HepG2 (cell line): ENCODE measurements at regions not wholly inside any gene's neighbourhood (a gene's known extent, or its start where the extent isn't known, plus 50 kb on each side); places are given as distances from the start of the nearest gene placed in this dataset.

Source experiments
- ATAC-seq: fragments of 200-7000 bp; cut with Tn5 transposase; 3 replicates; pipeline ENCODE4 v1.9.1; 2020; ENCODE audit warnings: mild to moderate bottlenecking, moderate library complexity
- BruUV-seq: library from RNA; stranded (reverse); fragments of 400-500 nt; replicated peaks from 2 replicates; lab custom pipeline; 2021; lab: Mats Ljungman, UMichigan
- CTCF ChIA-PET: fragments of 300-600 bp; formaldehyde crosslinking; extraction: SDS; loops from one replicate; lab custom pipeline; 2021; ENCODE audit warnings: low total read pairs, inconsistent platforms, low intra/inter-chr PET ratio; lab: Yijun Ruan, JAX
- POLR2A ChIA-PET: fragments of 350-600 bp; sonication (Branson Sonifier 250); formaldehyde crosslinking; loops from one replicate; lab custom pipeline; 2020; ENCODE audit warnings: antibody characterized with exemption, inconsistent platforms; lab: Yijun Ruan, JAX
- DNase-seq: peaks from one replicate; pipeline ENCODE4 v3.0.0-alpha.2; 2015; ENCODE audit warnings: low spot score
- FAIRE-seq: peaks from 3 replicates; lab custom pipeline; 2011; peaks lifted over from hg19 to GRCh38; lab: Jason Lieb, UNC
- H2AFZ ChIP-seq: one replicate; pipeline ENCODE4 v1.6.1; 2011; ENCODE audit warnings: low read length, inconsistent platforms
- H3K27ac ChIP-seq: fragments of 300-600 bp; 3 replicates; pipeline ENCODE4 v1.8.0; 2011; ENCODE audit warnings: mixed run types, mild to moderate bottlenecking, mixed read lengths, low read length, inconsistent platforms; ENCODE audit not compliant: insufficient read depth; ENCODE audit errors: extremely low read length
- H3K27me3 ChIP-seq, 2 experiments: fragments of 200-600 bp in 1 of 2; 2 replicates in 1 of 2; 3 replicates in 1 of 2; pipeline versions ENCODE4 v1.6.0 to v1.8.0; 2011; ENCODE audit warnings: low read length in 2 of 2, mild to moderate bottlenecking in 2 of 2, moderate library complexity in 2 of 2, inconsistent platforms in 1 of 2; ENCODE audit not compliant: insufficient read depth in 2 of 2, control insufficient read depth in 1 of 2
- H3K36me3 ChIP-seq, 2 experiments: fragments of 200-600 bp in 1 of 2; replicated peaks in 1 of 2; 2 replicates in 1 of 2; 3 replicates in 1 of 2; pipeline versions ENCODE4 v1.5.1 to v1.8.0; 2011; ENCODE audit warnings: low read length in 2 of 2, inconsistent platforms in 1 of 2; ENCODE audit not compliant: insufficient read depth in 2 of 2, control insufficient read depth in 1 of 2
- H3K4me1 ChIP-seq: 2 replicates; pipeline ENCODE4 v1.5.1; 2012; ENCODE audit warnings: low read length, inconsistent platforms; ENCODE audit not compliant: insufficient read depth
- H3K4me2 ChIP-seq: 2 replicates; pipeline ENCODE4 v1.6.0; 2011; ENCODE audit warnings: low read depth, low read length, inconsistent platforms
- H3K4me3 ChIP-seq, 3 experiments: fragments of 200-600 bp in 1 of 3; sonication (generic), shearing (Covaris generic) in 1 of 3; replicated peaks in 1 of 3; 2 replicates each; pipeline ENCODE4 v1.5.1; 2011 to 2016; ENCODE audit warnings: low read length in 3 of 3, inconsistent platforms in 2 of 3, low read depth in 2 of 3, mild to moderate bottlenecking in 2 of 3, control low read depth in 1 of 3, mixed read lengths in 1 of 3; ENCODE audit not compliant: insufficient read depth in 1 of 3
- H3K79me2 ChIP-seq: one replicate; pipeline ENCODE4 v1.6.1; 2011; ENCODE audit warnings: low read length, inconsistent platforms; ENCODE audit not compliant: insufficient read depth
- H3K9ac ChIP-seq: 2 replicates; pipeline ENCODE4 v1.6.0; 2011; ENCODE audit warnings: mild to moderate bottlenecking, low read depth, low read length, inconsistent platforms; ENCODE audit not compliant: insufficient read depth
- H3K9me3 ChIP-seq: 2 replicates; pipeline ENCODE4 v1.5.1; 2012; ENCODE audit warnings: mild to moderate bottlenecking, low read length
- H4K20me1 ChIP-seq: 2 replicates; pipeline ENCODE4 v1.6.0; 2011; ENCODE audit warnings: inconsistent platforms, mild to moderate bottlenecking, low read length, moderate library complexity; ENCODE audit not compliant: insufficient read depth
- RNF2 ChIP-seq: fragments of 450-650 bp; conservative IDR thresholded peaks from 2 replicates; pipeline ENCODE4 v1.6.1; 2016; ENCODE audit warnings: low read depth
- ZBTB20 ChIP-seq: sonication (generic); formaldehyde crosslinking; IDR thresholded peaks from 2 replicates; pipeline ENCODE4 v1.8.1; 2023; ENCODE audit warnings: missing genetic modification reagents, low read depth, mild to moderate bottlenecking, borderline replicate concordance
- ZNF354B ChIP-seq: sonication (generic); formaldehyde crosslinking; IDR thresholded peaks from 2 replicates; pipeline ENCODE4 v1.8.0; 2022; ENCODE audit warnings: mild to moderate bottlenecking, missing genetic modification reagents
- ZNF550 ChIP-seq: sonication (generic); formaldehyde crosslinking; IDR thresholded peaks from 2 replicates; pipeline ENCODE4 v1.4.0; 2020; ENCODE audit warnings: mild to moderate bottlenecking, missing genetic modification reagents, borderline replicate concordance
- WGBS: methylation state at CpG from one replicate; pipeline ENCODE4 v1.1.6; 2017; ENCODE audit warnings: low lambda C conversion rate; 5-methylcytosine and 5-hydroxymethylcytosine counted together
- in situ Hi-C: cut with HindIII; loops from 2 replicates; pipeline ENCODE4 v1.10.0; 2017; ENCODE audit warnings: low pct_unique_long_range_greater_than_20kb; ENCODE audit not compliant: extremely low pct_ligation_motif_present
- intact Hi-C: fragments of 100-400 bp; cut with micrococcal nuclease; formaldehyde crosslinking; loops from one replicate; pipeline ENCODE4 v1.10.0; 2022; ENCODE audit not compliant: unreplicated experiment
- TF ChIP-seq, protein P1 (sequence below): IDR thresholded peaks from 2 replicates; pipeline ENCODE4 v1.6.1; 2012; ENCODE audit warnings: low read depth, low read length, improper control_type of control experiment
- TF ChIP-seq, protein P2 (sequence below): sonication (generic); formaldehyde crosslinking; IDR thresholded peaks from 2 replicates; pipeline ENCODE4 v1.5.1; 2020; ENCODE audit warnings: missing genetic modification reagents, mild to moderate bottlenecking, borderline replicate concordance

DNA sequence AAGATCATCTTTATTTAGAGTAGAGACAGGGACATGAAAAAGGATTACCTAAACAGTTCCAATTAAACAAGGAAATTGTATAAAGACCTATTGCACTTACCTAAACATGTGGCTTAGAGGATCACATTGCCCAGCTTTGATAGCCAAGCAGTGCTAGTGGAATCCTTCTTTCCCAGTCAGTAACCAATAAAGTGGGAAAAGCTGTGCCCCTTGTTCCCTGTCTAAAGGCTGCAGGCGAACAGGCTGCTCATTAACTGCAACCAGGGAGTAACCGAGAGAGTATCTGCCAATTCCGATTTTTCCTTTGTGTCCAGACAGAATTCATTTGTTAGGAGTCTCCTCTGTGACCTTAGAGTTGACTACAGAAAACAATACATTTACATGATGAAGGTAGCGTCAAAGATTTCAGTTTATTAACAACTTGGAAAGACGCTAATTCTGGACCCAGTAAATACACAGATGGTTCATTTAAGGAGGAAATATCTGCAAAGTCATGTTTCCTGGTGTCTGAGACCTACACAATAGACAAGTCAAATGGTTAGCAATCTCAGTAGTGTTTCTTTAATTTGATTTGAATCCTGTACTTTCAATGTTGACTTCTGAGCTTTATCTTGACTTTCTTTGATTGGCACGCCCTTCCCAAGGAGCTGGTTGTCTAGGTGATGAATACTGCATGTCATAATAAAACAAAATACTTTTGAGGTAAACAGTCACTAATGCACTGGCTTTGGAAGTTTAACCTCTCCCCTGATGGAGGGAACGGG, 57.3 kb upstream of the MET start:
- Histone ChIP-seq H3K4me3 (no peak overlapping the region), H3K27ac (no peak overlapping the region), H3K27me3 (peaks cover 0 to 4% of the 10 kb centered on the region in 2 experiments; a peak in 1 of 5 replicates), H3K79me2 (no peaks in the 10 kb centered on the region), H3K4me1 (no peaks in the 10 kb centered on the region), H2AFZ (no peak overlapping the region), H3K36me3 (no peaks in the 10 kb centered on the region), H4K20me1 (no peaks in the 10 kb centered on the region), H3K9ac (no peak overlapping the region), H3K9me3 (no peaks in the 10 kb centered on the region), H3K4me2 (no peak overlapping the region)
- ATAC-seq, result peak; percentile 52; the same call in 2 of the 3 replicates
- no peak for FAIRE-seq
- in situ Hi-C loops, result no loop called here
- ChIA-PET POLR2A (no interaction called here), CTCF (no interaction called here)
- no peak for DNase-seq
- intact Hi-C loops, result no loop called here
- WGBS, result 10% methylated on average over 7 of the region's 7 CpGs
- TF ChIP-seq ZBTB20 (CRISPR knock-in tag), result no peak
- TF ChIP-seq ZNF354B, result no peak
- no peak for TF ChIP-seq ZNF550 (CRISPR knock-in tag)
- TF ChIP-seq, protein P1, sequence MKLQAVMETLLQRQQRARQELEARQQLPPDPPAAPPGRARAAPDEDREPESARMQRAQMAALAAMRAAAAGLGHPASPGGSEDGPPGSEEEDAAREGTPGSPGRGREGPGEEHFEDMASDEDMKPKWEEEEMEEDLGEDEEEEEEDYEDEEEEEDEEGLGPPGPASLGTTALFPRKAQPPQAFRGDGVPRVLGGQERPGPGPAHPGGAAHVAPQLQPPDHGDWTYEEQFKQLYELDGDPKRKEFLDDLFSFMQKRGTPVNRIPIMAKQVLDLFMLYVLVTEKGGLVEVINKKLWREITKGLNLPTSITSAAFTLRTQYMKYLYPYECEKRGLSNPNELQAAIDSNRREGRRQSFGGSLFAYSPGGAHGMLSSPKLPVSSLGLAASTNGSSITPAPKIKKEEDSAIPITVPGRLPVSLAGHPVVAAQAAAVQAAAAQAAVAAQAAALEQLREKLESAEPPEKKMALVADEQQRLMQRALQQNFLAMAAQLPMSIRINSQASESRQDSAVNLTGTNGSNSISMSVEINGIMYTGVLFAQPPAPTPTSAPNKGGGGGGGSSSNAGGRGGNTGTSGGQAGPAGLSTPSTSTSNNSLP, result no peak
- TF ChIP-seq RNF2, result no peak
- no TSS peak for BruUV-seq

DNA sequence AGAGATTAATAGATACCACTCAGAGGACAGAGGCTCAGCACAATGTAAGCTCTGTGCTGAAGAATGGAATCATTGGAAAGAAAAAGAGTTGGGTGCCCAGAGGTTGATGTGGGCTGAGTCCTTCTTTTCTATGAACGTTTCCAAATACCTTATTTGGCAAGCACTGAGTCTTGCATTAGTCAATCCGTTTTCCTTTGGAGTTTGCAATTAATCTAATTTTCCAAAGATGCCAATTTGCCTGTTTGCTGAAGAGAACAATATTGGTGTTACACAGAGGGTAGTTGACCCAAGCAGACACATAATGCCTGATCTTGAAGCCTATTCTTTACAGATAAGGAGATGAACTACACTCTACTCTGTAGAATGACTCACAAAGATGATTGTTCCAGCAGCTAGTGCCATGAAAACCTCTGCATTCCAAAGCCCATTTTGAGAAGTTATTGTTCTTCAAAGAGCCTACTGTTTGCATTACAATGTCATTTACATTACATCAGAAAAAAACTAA, 55.4 kb upstream of the MET start:
- ATAC-seq, result no peak
- Histone ChIP-seq H3K4me1 (no peaks in the 10 kb centered on the region), H3K4me2 (no peak overlapping the region), H4K20me1 (no peaks in the 10 kb centered on the region), H3K9me3 (no peaks in the 10 kb centered on the region), H3K27ac (no peak overlapping the region), H3K9ac (no peak overlapping the region), H3K4me3 (no peak overlapping the region), H3K79me2 (no peaks in the 10 kb centered on the region), H3K27me3 (peaks cover 0 to 4% of the 10 kb centered on the region in 2 experiments; a peak in 1 of 5 replicates), H3K36me3 (no peaks in the 10 kb centered on the region), H2AFZ (no peak overlapping the region)
- intact Hi-C loops, result no loop called here
- FAIRE-seq, result no peak
- POLR2A ChIA-PET, result no interaction called here
- CTCF ChIA-PET, result no interaction called here
- in situ Hi-C loops, result no loop called here
- BruUV-seq, result no TSS peak
- WGBS, result 2% methylated on average over 2 of the region's 2 CpGs
- peak; percentile 21 for DNase-seq
- TF ChIP-seq, protein P2, sequence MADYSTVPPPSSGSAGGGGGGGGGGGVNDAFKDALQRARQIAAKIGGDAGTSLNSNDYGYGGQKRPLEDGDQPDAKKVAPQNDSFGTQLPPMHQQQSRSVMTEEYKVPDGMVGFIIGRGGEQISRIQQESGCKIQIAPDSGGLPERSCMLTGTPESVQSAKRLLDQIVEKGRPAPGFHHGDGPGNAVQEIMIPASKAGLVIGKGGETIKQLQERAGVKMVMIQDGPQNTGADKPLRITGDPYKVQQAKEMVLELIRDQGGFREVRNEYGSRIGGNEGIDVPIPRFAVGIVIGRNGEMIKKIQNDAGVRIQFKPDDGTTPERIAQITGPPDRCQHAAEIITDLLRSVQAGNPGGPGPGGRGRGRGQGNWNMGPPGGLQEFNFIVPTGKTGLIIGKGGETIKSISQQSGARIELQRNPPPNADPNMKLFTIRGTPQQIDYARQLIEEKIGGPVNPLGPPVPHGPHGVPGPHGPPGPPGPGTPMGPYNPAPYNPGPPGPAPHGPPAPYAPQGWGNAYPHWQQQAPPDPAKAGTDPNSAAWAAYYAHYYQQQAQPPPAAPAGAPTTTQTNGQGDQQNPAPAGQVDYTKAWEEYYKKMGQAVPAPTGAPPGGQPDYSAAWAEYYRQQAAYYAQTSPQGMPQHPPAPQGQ, result no peak
